ENCODE measurements at regions not wholly inside any gene's neighbourhood (a gene's known extent, or its start where the extent isn't known, plus 50 kb on each side); places are given as distances from the start of the nearest gene placed in this dataset.

GRCh38 chr1:104358621-104359020 lies 608.9 kb downstream of the AMY1C start:
- no peak for TF ChIP-seq CTCF (IDR thresholded peaks at IDR 0.05)
- TF ChIP-seq POLR2AphosphoS5 (IDR thresholded peaks at IDR 0.05) = no peak
- no peak for TF ChIP-seq POLR2A (IDR thresholded peaks at IDR 0.05)
